ENCODE measurements at regions not wholly inside any gene's neighbourhood (a gene's known extent, or its start where the extent isn't known, plus 50 kb on each side); places are given as distances from the start of the nearest gene placed in this dataset.
A peak's percentile ranks its signal among the peaks of the same experiment; 100 is the strongest.

DNA sequence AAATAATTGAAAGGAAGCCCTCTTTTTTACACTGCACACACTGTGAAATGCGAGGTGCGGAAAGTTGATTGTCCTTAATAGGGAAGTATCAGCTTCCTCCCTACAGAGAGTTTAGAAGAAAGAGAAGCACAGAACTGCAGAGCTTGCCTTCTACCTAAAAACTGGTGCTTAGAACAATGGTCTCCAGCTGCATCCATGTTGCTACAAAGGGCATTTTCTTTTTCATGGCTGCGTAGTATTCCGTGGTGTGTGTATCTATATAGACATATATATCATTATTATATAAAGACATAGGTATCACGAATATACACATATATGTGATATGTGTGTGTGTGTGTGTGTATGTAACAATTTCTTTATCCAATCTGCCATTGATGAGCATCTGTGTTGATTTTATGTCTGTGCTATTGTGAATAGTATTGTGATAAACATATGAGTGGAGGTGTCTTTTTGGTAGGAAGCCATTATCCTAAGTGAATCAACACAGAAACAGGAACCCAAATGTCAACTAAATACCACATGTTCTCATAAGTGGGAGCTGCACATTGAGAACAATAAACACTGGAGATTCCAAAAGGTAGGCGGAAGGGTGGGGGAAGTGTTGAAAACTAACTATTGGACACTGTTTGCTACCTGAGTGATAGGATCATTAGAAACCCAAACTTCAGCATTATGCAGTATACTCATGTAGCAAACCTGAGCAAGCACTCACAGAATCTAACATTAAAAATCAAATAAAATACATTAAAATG lies 290.0 kb upstream of the RUNX1 start:
- no peak for DNase-seq (ENCODE audit: low read depth)

DNA sequence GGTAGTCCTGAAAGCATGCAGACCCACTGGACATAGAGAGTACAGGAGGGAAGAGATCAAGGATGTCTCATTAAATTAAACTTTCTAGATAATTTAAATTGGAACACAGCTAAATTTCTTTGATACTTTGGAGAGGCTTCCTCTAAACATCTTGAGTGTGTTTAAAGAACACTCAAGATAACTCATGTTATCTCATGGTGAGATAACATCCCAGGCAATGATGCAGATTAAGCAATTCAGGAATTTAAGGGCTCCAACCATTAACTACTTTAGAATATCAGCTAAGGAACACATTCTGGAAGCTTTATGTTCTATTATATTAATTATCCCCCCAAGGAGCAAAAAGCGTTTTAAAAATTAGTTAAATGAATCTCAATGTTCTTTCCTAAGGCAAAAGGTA lies 289.2 kb upstream of the RUNX1 start:
- no peak for DNase-seq (ENCODE audit: low read depth)

DNA sequence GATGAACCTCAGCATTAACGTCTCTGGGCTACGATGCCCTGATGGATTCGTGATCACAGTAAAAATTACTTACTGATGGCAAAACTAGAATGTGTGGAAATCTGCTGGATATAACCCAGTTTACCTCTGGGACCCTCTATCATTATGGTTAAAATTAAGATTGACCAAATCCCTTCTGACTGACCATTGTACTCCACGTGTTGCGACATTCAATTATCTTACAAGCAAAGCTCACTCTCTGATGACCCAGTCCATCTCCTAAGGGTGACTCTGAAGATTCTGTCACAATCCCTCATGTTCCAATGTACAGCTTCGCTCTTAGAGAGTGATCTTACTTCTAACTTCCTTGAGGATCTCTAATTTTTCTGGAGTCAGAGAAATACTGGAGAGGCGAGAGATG lies 288.5 kb upstream of the RUNX1 start:
- DNase-seq (ENCODE audit: low read depth), result no peak

DNA sequence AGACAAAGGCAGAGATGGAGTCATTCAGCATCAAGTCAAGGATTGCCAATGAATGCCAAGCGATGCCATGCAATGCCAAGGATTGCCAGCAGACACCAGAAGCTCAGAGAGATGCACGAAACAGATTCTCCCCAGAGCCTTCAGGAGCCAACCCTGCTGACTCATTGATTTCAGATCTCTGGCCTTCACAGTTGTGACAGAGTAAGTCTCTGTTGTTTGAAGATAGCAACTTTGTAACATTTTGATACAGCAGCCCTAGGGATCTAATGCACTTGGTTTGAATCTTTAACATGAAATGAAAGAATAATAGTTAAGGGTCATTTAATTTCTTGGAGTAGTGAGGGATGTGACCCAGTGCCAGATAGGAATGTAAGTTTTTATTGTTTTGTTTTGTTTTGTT lies 287.4 kb upstream of the RUNX1 start:
- DNase-seq (ENCODE audit: low read depth), result no peak

DNA sequence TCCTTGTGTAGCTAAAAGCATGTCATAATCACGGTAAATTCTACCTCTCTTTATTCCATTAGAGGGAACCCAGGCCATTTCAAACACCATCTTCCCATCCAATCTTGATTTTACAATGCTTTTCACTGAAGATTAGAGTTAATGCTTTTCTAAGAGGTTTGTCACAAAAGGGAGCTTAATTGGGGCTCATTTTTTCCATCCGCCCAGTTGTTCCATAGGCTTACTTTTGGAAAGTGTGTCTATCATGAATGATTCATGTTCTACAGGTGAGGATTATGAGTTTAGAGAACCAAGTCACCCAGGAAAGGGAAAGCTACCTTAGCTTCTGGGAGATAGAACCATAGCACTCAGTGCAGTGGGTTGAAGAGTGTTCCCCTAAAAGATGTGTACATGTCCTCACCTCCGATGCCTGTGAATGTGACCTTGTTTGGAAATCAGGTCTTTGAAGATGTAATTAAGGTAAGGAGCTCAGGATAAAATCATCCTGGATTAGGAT lies 286.9 kb upstream of the RUNX1 start:
- no peak for DNase-seq (ENCODE audit: low read depth)

DNA sequence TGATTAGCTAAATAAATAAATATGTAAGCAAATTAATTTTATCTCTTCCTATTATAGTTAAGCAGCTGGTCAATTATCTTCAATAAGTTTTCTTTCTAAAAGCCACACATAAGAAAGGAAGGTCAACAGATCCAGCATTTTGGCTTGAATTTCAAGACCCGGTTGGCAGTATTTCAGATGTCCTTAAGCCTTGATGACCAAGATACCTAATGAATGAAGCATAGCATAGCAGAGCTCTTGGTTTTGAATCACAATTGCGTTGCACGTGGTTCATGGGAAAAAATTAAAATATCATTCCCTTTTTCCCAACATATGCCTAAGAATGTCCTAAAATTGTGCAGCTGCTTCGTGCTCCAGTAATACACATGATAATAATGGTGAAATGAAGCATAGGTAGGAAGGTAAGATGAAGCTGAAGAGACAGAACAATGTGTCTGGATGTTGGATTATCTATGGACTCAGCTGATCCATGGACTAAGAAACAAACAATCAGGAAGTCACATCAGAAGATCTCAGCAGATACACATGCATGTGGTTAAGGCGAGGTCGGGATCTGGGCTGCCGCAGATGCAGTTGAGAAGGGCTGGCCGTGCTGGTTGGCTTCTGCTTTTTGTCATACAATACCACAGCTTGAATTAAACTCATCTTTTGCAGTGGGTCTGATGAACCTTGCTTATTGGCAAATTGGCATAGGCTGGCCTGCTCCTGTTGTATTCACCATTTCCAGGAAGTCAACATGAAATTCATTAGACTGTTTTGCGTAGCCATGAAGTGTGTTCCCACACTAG lies 284.9 kb upstream of the RUNX1 start:
- no peak for DNase-seq (ENCODE audit: low read depth)

DNA sequence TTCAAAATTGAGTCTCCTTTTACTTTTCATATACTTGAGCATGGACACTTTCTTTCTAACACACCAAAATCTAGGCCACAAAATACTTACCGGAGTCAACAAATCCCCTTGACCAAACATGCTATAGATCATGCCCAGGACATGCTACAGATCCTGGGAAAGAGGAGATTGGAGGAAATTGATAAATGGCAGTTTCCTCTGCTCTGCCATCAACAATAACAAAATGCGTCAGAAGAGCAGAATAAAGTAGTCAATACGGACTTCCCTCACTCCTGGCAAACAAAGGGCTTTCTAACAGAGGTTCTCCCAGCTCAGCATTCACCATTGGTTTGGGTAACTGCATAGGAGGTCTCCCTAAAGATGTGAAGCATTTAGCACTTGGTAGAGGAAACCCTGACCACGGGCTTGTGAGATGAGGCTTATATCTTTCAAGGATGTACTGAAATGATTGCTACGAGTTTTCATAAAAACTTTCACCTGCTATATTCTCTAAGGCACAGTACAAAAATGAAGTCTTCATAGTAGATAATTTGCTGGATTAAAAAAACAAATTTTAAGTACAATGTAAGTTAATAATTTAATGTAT lies 283.8 kb upstream of the RUNX1 start:
- no peak for DNase-seq (ENCODE audit: low read depth)

DNA sequence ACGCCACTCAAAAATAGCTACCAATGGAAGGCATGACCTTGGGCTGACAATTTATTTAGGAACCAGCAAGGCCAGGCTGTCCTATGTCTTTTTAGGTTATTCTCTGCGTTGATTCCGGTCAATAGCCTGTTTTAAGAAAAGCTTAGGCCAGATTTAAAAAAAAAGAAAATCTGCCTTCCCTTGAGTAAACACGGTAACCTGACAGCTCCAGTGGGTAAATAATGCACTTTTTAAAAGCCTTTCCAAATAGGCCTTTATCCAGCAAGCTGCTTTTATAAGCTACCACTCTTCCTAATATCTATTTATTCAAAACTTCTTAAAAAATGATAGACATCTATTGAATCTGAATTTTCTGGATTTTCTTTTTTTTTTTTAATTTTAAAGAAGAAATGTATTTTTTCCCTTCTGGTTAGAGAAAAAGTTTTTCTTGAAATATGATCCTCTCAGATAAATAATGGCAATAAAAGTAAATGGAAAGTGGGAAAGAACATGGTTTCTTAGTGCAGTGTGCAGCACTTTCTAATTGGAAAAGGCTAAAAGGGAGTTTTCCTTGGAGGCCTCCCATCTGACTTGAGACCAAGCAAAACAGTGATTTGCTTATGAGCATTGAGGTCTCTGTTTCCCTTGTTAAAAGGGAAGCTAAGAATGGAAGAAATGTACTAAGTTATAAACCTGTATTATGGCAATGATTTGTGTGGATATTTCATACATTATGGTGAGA lies 281.0 kb upstream of the RUNX1 start:
- DNase-seq (ENCODE audit: low read depth), result no peak

DNA sequence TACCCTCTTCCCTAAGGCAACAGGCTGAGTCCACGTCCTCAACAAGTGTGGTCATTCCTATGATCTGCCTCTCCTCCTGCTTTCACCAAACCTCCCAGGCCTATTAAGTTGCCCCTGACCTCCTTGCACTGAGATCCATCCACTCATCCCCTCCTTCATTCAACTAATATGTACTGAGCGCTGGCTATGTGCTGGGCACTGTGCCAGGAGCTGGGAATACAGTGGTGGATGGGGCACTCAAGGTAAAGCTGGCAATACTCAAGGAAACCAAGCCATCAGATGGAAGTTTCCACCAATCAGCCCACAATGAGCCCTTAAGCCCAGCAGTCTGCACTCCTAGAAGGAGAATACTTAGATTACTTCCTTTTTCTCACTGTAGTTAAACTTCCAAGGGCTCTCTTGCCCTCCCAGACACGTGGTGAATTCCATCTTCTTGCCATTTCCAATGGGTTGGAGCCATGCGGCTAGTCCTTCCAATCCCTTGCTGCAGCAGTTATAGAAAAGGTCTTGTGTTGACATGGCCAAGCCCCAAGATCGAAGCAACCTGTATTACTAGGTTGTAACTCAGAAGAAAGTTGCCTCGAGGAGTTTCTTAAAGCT lies 279.9 kb upstream of the RUNX1 start:
- DNase-seq (ENCODE audit: low read depth), result no peak

DNA sequence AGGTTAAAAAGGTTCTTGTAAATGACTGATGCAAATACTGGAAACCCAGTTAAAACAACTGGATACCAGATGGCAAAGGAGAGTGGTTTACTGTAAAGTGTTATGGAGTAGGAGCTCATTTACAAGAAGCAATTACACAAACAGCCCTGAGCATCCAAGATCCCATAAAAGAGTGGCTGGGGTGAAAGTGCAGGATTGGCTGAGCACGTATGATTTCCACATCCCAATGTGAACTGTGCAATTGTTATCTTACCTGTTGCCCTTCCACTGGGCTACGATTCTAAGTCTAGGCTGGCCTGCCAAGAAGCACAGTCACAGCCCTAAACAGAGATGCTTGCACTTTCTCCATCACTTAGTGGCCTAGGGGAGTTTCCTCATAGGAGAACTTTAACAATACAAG lies 277.6 kb upstream of the RUNX1 start:
- no peak for DNase-seq (ENCODE audit: low read depth)

DNA sequence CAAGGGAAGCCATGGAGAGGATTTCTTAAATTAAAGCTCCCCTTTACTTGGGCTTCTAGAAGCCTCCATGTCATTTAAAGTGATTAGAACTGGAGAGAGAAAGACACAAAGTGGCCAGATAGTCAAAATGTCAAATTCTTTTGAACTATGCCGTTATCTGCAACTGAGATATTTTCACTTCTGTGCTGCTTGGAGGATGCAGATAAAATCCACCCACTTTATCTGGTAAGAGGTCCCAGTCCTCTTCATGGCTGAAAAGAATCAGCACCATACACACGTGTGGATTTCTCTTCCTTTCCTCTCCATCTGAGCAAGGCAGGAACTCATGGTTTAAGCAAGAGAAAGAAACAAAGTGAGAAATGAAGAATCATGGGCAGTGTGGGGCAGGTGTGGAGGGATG lies 276.9 kb upstream of the RUNX1 start:
- no peak for DNase-seq (ENCODE audit: low read depth)

DNA sequence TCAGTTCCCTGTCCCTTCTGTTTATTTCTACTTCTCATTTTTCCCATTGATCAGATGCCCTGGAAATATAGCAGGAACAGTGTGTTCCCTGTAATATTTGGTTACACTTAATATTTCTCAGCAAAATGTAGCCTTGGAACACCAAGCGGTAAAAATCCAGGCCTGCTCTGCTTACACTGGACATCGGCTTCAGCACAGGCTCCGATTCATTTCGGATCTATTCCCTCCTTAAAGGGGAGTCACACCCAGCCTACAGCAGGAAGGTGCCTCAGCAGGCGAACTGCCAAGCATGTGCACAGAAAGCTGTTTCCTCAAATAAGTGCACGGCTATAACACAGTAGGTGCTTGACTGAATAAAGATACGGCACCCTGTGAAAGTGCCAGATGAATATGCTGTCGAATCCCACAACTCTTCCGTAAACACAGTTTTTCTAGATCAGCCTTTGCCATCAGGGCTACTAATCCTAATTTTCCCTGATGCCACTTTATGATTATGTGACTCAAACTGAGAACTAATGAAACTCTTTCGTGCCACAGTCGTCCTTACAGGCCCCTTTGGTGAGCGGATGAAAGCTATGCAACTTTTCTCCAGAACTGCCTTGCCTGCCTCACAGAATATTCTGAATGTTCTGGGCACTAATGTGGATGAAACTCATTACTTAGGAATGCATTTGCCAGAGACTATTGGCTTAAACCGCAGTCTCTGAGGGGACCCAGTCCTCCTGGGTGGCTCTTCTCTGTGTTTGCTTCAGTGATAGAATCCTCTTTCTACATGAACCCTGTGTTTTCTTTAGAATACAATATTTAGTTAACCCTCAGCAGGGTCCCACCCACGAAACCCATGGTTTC lies 275.5 kb upstream of the RUNX1 start:
- peak; percentile 82 for DNase-seq (ENCODE audit: low read depth)

DNA sequence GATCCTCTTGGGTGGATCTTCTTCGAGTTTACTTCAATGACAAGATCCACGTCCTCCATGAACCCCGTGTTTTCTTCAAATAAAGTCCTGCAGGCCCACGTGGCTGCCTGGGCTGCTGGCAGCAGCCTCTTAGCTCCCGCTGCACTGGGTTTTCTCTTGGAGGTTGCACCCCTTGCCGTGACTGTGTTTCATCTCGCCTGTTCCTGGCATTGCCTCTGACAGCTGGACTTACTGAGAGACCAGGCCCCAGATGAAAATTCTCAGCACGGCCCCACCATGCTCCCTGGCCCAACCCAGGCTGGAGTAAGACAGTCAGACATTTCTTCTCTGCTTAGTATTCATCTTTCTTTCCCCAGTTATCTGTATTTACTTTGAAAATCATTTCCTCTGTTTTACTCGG lies 274.8 kb upstream of the RUNX1 start:
- DNase-seq (ENCODE audit: low read depth), result no peak

DNA sequence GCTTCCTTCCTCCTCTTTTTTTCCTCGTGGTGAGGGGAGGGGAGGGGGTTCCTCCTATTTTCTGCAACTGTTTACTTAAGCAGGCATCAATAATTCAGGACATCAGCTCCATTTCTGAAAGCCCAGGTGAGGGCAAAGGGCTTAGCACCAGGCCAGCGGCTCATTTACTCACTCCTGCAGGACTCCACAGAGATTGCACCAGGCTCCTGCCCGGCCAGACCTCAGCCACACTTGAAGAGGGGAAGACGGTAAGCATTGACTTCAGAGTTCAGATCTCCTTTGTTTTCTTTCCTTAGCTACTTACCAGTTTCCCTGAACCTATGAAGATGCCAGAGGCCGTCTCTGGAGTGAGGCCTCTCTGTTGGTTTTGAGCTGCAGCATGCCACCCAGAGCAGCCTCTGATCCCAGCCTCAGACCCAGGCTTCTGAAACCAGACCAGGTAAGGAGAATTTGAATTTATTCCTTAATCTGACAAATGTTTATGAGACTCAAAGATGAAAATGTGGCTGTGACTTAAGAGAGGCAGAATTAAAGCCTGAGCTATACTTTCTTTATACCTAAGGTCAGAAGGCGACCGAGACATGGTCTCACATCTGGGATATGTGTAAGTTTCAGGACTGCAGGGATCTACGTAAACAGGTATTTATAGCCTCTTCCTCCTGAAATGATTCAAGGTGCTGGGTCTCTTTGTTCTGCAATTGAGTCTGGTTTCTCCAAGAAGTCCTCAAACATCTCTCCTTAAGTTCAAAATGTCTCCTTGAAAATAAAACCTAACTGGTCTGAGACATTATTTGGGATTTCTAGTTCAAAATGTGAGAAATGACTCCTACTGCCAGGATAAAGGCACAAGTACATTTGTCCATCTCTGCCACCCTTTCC lies 272.5 kb upstream of the RUNX1 start:
- DNase-seq (ENCODE audit: low read depth), result no peak

DNA sequence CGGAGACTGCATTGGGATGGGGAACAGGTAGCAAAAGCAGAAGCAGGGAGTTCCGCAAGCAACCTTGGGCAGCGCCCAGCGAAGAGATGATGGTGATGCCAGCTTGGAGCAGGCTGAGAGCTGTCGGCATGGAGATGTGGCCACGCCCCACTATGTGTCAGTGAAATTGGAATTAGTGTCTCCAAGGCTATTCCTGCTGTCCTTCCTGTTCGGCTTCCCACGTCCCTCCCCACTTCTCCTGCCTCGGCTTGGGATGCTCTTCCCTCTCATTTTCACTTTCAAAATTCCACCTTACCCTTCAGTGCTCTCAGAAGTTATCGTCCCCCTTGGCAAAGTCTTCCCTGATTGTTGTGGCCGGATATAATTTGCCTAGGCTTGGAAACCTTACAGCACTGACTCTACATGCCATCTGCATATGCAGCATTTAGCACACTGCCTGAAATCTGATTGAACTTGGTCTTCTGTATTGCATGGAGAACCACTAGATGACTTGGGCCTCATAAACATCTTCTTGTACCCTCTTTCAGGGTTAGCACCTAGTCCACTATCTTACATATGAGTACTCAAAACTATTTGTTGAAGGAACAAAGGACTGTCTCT lies 270.7 kb upstream of the RUNX1 start:
- peak; percentile 2 for DNase-seq (ENCODE audit: low read depth)

DNA sequence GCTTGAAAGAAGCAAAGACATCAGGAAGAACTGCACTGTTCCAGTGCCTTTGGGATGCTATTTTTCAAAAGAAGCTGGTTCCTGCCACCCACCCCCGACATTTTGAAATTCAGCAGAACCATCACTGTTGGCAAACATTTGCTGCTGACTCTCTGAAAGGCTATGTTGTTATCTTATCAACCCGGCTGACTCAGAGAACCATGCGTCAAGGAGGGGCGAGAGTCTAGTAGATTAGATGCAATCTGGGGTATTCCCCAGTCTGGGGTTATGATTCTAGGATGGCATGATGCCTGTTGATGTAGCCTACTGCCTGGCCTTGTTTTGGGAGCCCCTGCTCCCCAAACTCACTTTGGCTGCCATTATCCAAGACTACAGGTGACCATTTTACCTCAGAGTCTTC lies 267.8 kb upstream of the RUNX1 start:
- DNase-seq (ENCODE audit: low read depth), result peak; percentile 2

DNA sequence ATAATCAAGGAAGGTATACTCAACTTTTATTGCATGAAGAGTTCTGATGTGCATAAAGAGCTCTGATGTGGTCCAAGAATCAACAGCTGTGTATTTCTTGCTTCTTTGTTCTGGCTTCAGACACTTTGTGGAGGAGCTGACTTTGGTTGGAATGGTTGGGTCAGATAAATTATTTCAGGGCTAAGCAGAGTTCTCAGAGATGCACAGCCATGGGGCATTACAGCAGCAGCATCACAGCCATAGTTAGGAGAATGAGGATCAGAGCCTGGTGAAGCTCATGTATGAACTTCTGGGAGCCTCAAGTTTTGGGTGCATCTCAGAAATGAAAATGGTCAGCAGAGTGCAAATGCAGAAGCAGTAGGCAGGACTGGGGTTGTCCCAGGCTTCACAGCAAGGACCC lies 267.4 kb upstream of the RUNX1 start:
- DNase-seq (ENCODE audit: low read depth), result no peak

DNA sequence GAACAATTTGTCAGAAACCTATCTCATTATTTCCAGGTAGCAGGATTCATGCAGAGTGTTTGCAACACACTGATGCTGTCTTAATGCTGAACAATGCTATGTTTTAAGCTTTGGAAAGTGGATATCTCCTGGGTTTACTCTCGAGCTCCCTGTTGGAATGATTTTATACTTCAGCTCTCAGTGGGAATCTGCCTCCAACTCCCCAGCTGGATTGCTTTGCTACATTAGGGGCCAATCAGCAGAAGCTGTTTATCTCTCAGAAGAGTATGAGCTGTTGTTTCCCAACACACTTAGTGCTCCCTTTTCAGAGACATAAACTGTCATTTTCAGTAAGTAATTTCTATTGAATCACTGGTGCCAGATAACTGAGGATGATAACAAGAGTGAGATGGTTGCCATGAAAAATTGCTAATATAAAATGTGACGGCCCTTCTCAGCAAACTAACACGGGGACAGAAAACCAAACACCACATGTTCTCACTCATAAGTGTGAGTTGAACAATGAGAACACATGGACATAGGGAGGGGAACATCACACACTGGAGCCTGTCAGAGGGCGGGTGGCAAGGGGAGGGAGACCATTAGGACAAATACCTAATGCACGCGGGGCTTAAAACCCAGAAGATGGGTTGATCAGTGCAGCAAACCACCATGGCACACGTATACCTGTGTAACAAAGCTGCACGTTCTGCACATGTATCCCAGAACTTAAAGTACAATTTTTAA lies 265.9 kb upstream of the RUNX1 start:
- DNase-seq (ENCODE audit: low read depth), result no peak

DNA sequence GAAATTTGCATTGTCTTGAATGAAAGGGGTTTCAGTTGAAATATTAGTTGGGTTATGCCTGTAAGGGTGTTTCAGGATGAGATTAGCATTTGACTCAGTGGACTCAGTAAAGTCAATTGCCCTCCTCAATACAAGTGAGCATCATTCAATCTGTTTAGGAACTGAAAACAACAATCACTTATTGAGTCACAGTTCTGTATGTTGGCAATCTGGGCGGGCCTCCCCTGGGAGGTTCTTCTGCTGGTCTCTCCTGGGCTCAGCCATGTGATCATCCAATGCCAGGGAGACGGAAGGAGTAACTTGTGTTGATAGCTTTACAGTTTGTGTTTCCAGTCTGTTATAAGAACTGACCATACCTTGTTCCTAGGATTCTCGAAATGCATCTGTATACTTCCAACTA lies 262.9 kb upstream of the RUNX1 start:
- DNase-seq (ENCODE audit: low read depth), result no peak

Data from ELR (cell line).